Skeletal muscle tissue (tissue), 3 donors: ENCODE measurements at regions not wholly inside any gene's neighbourhood (a gene's known extent, or its start where the extent isn't known, plus 50 kb on each side); places are given as distances from the start of the nearest gene placed in this dataset.

Experiments used
- H3K27ac ChIP-seq: one replicate; pipeline ENCODE4 v1.7.0; 2013; ENCODE audit warnings: mild to moderate bottlenecking, low read depth, low read length, inconsistent platforms
- H3K27me3 ChIP-seq, 3 donors: one replicate each; pipeline ENCODE4 v1.7.0; 2013; ENCODE audit warnings: low read length in 3 of 3; ENCODE audit not compliant: control insufficient read depth in 3 of 3, insufficient read depth in 3 of 3
- H3K36me3 ChIP-seq, 3 donors: one replicate each; pipeline ENCODE4 v1.7.0; 2013; ENCODE audit warnings: low read length in 3 of 3; ENCODE audit not compliant: control insufficient read depth in 3 of 3, insufficient read depth in 3 of 3
- H3K4me1 ChIP-seq, 3 donors: one replicate each; pipeline ENCODE4 v1.7.0; 2013; ENCODE audit warnings: low read length in 3 of 3, mild to moderate bottlenecking in 3 of 3; ENCODE audit not compliant: control insufficient read depth in 3 of 3, insufficient read depth in 3 of 3
- H3K4me3 ChIP-seq, 3 donors: one replicate each; pipeline ENCODE4 v1.7.0; 2013; ENCODE audit warnings: low read length in 3 of 3
- H3K9ac ChIP-seq, 3 donors: one replicate each; pipeline ENCODE4 v1.7.0; 2013; ENCODE audit warnings: low read length in 3 of 3, mild to moderate bottlenecking in 3 of 3, moderate library complexity in 2 of 3, low read depth in 1 of 3
- H3K9me3 ChIP-seq, 3 donors: one replicate each; pipeline ENCODE4 v1.7.0; 2013; ENCODE audit warnings: low read length in 3 of 3; ENCODE audit not compliant: control insufficient read depth in 3 of 3
- donor health status: Osteomylitis.

- Histone ChIP-seq H3K9ac (no peak overlapping the region), H3K9me3 (peaks cover 0 to 6% (median 0%) of the 10 kb centered on the region in 3 donors), H3K27ac (no peak overlapping the region), H3K4me1 (peaks cover 0 to 8% (median 2%) of the 10 kb centered on the region in 3 donors), H3K4me3 (no peak overlapping the region), H3K27me3 (peaks cover 4 to 7% (median 5%) of the 10 kb centered on the region in 3 donors), H3K36me3 (no peaks in the 10 kb centered on the region)
Measured at GRCh38 chr5:1950096-1950707, 67.5 kb upstream of the IRX4 start.

- Histone ChIP-seq H3K9me3 (peaks cover 0 to 6% (median 0%) of the 10 kb centered on the region in 3 donors), H3K27ac (no peak overlapping the region), H3K36me3 (no peaks in the 10 kb centered on the region), H3K27me3 (peaks cover 4 to 7% (median 5%) of the 10 kb centered on the region in 3 donors), H3K4me1 (peaks cover 0 to 8% (median 2%) of the 10 kb centered on the region in 3 donors), H3K9ac (peak overlapping the region in 1 of 3 donors; percentile 45), H3K4me3 (no peak overlapping the region)
Measured at GRCh38 chr5:1949253-1949652, 66.5 kb upstream of the IRX4 start.

DNA sequence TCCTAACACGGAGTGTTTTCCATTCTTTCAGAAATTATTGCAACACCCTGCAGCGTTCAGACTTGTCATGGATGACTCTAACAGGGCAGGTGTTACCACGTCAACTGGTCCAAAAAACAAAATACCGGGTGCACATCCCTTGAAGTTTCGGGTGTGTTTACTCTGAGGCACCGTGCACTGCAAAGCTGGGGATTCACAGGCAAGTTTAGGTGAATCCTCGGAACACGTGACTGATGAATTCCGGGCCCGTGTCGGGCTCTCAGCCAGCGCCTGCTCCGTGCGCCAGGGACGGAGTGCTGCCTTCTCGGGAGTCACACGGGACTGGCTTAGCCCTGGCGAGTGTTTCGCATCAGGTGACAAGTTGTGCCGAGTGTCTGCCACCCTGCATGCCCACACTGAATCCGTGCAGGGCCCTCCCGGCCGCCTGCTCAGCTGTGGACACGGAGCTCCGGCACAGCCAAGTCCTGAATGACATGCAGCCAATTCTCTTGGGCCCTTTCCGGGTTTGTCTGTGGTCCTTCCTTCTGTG, 66.0 kb upstream of the IRX4 start:
- Histone ChIP-seq H3K4me3 (peak overlapping the region in 2 of 3 donors; percentile 13 to 30), H3K27ac (no peak overlapping the region), H3K36me3 (no peaks in the 10 kb centered on the region)

DNA sequence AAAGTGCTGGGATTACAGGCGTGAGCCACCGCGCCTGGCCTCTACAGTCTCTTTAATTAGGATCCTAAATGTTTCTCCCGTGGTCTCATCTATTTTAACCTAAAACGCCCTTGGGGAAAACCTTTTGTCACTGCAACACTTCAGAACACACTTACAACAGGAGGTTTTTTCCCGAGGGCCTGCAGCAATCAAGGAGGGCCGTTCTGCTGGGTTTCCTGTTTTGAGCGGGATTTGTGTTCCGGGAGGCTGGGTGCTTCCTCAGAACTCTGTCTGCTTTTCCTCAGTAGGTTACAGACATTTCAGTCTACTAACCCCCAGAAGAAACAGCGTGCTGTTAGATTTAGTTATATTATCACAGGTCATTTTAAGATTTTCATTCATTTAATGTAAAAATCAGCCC, 65.4 kb upstream of the IRX4 start:
- Histone ChIP-seq H3K36me3 (no peaks in the 10 kb centered on the region), H3K4me1 (peaks cover 0 to 8% (median 2%) of the 10 kb centered on the region in 3 donors), H3K9ac (no peak overlapping the region), H3K9me3 (peaks cover 0 to 6% (median 0%) of the 10 kb centered on the region in 3 donors), H3K27me3 (peaks cover 4 to 7% (median 5%) of the 10 kb centered on the region in 3 donors), H3K27ac (no peak overlapping the region), H3K4me3 (no peak overlapping the region)

More for the DNA sequence above, 66.0 kb upstream of the IRX4 start:
- peaks cover 0 to 8% (median 2%) of the 10 kb centered on the region in 3 donors for H3K4me1 ChIP-seq
- H3K9me3 ChIP-seq = peaks cover 0 to 6% (median 0%) of the 10 kb centered on the region in 3 donors
- peak overlapping the region in 1 of 3 donors; percentile 45 for H3K9ac ChIP-seq
- H3K27me3 ChIP-seq = peaks cover 4 to 7% (median 5%) of the 10 kb centered on the region in 3 donors

DNA sequence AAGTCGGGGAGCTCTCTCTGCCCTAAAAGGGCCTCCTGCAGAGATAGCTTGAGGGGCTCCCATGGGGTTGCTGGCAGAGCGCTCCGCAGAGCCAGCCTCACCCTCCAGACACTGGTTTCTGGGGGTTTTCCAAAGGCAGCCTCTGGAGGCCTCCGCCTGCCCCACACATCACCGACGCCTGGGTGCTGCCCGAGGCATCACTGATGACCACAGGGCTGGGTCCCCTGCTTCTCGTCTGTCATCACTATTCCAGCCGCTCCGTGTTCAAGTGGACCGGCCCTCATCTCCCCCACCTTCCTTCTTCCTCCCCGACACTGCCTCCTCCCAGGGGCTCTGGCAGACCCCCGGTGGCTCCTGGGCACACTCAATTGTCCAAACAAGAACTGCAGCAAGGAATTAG, 64.1 kb upstream of the IRX4 start:
- peaks cover 0 to 8% (median 2%) of the 10 kb centered on the region in 3 donors for H3K4me1 ChIP-seq
- H3K36me3 ChIP-seq = no peaks in the 10 kb centered on the region
- no peak overlapping the region for H3K9ac ChIP-seq
- H3K27me3 ChIP-seq = peaks cover 4 to 7% (median 5%) of the 10 kb centered on the region in 3 donors
- peaks cover 0 to 6% (median 0%) of the 10 kb centered on the region in 3 donors for H3K9me3 ChIP-seq
- H3K27ac ChIP-seq = no peak overlapping the region
- no peak overlapping the region for H3K4me3 ChIP-seq

- no peak overlapping the region for H3K4me3 ChIP-seq
Measured at GRCh38 chr5:1946122-1946677, 63.5 kb upstream of the IRX4 start.

DNA sequence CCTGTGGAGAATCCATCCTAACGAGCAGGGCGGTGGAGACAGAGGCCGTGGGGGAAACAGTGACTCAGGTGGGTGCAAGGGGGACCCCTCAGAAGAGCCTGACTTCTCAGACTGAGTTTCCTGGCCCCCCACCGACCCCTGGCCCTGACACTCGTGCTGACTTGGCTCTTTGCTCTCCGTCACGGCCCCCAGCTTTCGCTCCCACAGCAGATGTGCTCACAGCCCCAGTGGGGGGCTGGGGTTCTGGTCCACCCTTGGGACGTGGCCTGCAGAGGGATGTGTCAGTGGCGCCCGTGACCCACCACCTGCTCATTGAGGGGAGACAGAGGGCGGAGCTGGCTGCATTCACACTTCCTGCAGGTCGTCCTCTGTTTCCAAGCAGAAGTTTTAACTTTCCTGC, 62.9 kb upstream of the IRX4 start:
- no peaks in the 10 kb centered on the region for H3K27me3 ChIP-seq
- no peaks in the 10 kb centered on the region for H3K36me3 ChIP-seq
- no peak overlapping the region for H3K4me3 ChIP-seq
- no peak overlapping the region for H3K9ac ChIP-seq
- H3K4me1 ChIP-seq = peaks cover 0 to 8% (median 2%) of the 10 kb centered on the region in 3 donors
- no peak overlapping the region for H3K27ac ChIP-seq
- H3K9me3 ChIP-seq = peaks cover 0 to 2% (median 0%) of the 10 kb centered on the region in 3 donors

More at GRCh38 chr5:1946122-1946677, 63.5 kb upstream of the IRX4 start:
- H3K9ac ChIP-seq = no peak overlapping the region
- no peak overlapping the region for H3K27ac ChIP-seq
- no peaks in the 10 kb centered on the region for H3K36me3 ChIP-seq
- H3K4me1 ChIP-seq = peaks cover 0 to 8% (median 2%) of the 10 kb centered on the region in 3 donors
- H3K27me3 ChIP-seq = peaks cover 0 to under 1% (median 0%) of the 10 kb centered on the region in 3 donors
- peaks cover 0 to 2% (median 0%) of the 10 kb centered on the region in 3 donors for H3K9me3 ChIP-seq

GRCh38 chr5:1944408-1944807, 61.7 kb upstream of the IRX4 start:
- Histone ChIP-seq H3K9ac (no peak overlapping the region), H3K4me3 (no peak overlapping the region), H3K36me3 (no peaks in the 10 kb centered on the region), H3K27me3 (no peaks in the 10 kb centered on the region), H3K27ac (no peak overlapping the region), H3K9me3 (no peaks in the 10 kb centered on the region), H3K4me1 (peaks cover 0 to 8% (median 1%) of the 10 kb centered on the region in 3 donors)

GRCh38 chr5:1943481-1943880, 60.8 kb upstream of the IRX4 start:
- Histone ChIP-seq H3K4me3 (no peak overlapping the region), H3K36me3 (peaks cover 0 to 2% (median 0%) of the 10 kb centered on the region in 3 donors), H3K9ac (no peak overlapping the region), H3K27ac (no peak overlapping the region), H3K4me1 (peaks cover 0 to 2% (median 0%) of the 10 kb centered on the region in 3 donors), H3K9me3 (no peaks in the 10 kb centered on the region), H3K27me3 (no peaks in the 10 kb centered on the region)

DNA sequence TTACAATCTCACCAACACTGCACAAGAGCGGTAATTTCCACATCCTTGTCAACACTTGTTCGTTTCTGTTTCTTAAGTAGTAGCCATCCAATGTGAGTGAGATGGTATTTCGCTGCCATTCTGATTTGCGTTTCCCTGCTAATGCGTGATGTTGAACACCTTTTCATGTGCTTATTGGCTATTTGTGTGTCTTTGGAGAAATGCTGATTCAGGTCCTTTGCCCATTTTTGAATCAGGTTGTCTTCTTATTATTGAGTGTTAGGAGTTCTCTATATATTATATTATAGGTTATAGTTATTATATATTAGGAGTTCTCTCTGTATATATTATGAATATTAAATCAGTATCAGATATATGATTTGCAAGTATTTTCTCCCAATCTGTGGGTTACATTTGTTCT, 59.9 kb upstream of the IRX4 start:
- H3K27ac ChIP-seq = no peak overlapping the region
- no peaks in the 10 kb centered on the region for H3K9me3 ChIP-seq
- no peaks in the 10 kb centered on the region for H3K4me1 ChIP-seq
- no peak overlapping the region for H3K4me3 ChIP-seq
- H3K36me3 ChIP-seq = peaks cover 0 to 2% (median 0%) of the 10 kb centered on the region in 3 donors
- no peak overlapping the region for H3K9ac ChIP-seq
- H3K27me3 ChIP-seq = peaks cover 0 to under 1% (median 0%) of the 10 kb centered on the region in 3 donors
